Uterus (tissue), 3 donors: ENCODE measurements at regions not wholly inside any gene's neighbourhood (a gene's known extent, or its start where the extent isn't known, plus 50 kb on each side); places are given as distances from the start of the nearest gene placed in this dataset.

ENCODE experiments used
- DNase-seq, 2 donors: peaks; one replicate each; pipeline ENCODE4 v3.0.0-alpha.2; 2019 to 2020
- H3K27ac ChIP-seq, 2 donors: fragments of 200-600 bp; sonication (generic); 1 replicate in 1 of 2; 2 replicates in 1 of 2; pipeline ENCODE4 v1.5.1; 2016 to 2018
- H3K27me3 ChIP-seq, 2 donors: fragments of 200-600 bp; sonication (generic); one replicate each; pipeline ENCODE4 v1.5.1; 2018 to 2019; ENCODE audit warnings: control low read depth in 1 of 2
- H3K36me3 ChIP-seq, 2 donors: fragments of 200-600 bp; sonication (generic); one replicate each; pipeline ENCODE4 v1.5.1; 2019; ENCODE audit warnings: control low read depth in 1 of 2
- H3K4me1 ChIP-seq, 2 donors: fragments of 200-600 bp; sonication (generic); one replicate each; pipeline ENCODE4 v1.5.1; 2018 to 2019; ENCODE audit warnings: control low read depth in 1 of 2
- H3K4me3 ChIP-seq, 2 donors: fragments of 200-600 bp; sonication (generic); 1 replicate in 1 of 2; 2 replicates in 1 of 2; pipeline ENCODE4 v1.5.1; 2018 to 2019; ENCODE audit warnings: mild to moderate bottlenecking in 1 of 2
- H3K9me3 ChIP-seq, 2 donors: fragments of 200-600 bp; sonication (generic); one replicate each; pipeline ENCODE4 v1.5.1; 2019; ENCODE audit warnings: control low read depth in 1 of 2
- POLR2A ChIP-seq, 2 donors: fragments of 450-650 bp; IDR thresholded peaks; one replicate each; pipeline ENCODE4 v1.6.1; 2016; ENCODE audit warnings: antibody characterized with exemption in 2 of 2, mild to moderate bottlenecking in 1 of 2, moderate library complexity in 1 of 2
- intact Hi-C: fragments of 100-400 bp; cut with DNase I; formaldehyde crosslinking; loops from one replicate; pipeline ENCODE4 v1.15.1; 2023; ENCODE audit warnings: low total_unique reads
- TF ChIP-seq, protein P1 (sequence below), 4 experiments: fragments of 200-600 bp in 2 of 4; fragments of 450-650 bp in 2 of 4; sonication (generic) in 2 of 4; IDR thresholded peaks; one replicate each; pipeline ENCODE4 v1.5.1; 2016 to 2019; ENCODE audit warnings: antibody characterized with exemption in 4 of 4, mild to moderate bottlenecking in 2 of 4, moderate library complexity in 1 of 4
- donor health status: DM: yes; HTN: yes; CAD: no.

- Histone ChIP-seq H3K4me3 (no peak overlapping the region), H3K27ac (no peak overlapping the region), H3K9me3 (no peaks in the 10 kb centered on the region), H3K36me3 (no peaks in the 10 kb centered on the region), H3K27me3 (no peaks in the 10 kb centered on the region), H3K4me1 (no peaks in the 10 kb centered on the region)
- TF ChIP-seq, protein P1, sequence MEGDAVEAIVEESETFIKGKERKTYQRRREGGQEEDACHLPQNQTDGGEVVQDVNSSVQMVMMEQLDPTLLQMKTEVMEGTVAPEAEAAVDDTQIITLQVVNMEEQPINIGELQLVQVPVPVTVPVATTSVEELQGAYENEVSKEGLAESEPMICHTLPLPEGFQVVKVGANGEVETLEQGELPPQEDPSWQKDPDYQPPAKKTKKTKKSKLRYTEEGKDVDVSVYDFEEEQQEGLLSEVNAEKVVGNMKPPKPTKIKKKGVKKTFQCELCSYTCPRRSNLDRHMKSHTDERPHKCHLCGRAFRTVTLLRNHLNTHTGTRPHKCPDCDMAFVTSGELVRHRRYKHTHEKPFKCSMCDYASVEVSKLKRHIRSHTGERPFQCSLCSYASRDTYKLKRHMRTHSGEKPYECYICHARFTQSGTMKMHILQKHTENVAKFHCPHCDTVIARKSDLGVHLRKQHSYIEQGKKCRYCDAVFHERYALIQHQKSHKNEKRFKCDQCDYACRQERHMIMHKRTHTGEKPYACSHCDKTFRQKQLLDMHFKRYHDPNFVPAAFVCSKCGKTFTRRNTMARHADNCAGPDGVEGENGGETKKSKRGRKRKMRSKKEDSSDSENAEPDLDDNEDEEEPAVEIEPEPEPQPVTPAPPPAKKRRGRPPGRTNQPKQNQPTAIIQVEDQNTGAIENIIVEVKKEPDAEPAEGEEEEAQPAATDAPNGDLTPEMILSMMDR (IDR thresholded peaks at IDR 0.05): no peak
- no peak for TF ChIP-seq POLR2A (IDR thresholded peaks at IDR 0.05)
- no peak for DNase-seq
- intact Hi-C loops: no loop called here
Measured at GRCh38 chr12:92213166-92213565, 67.5 kb upstream of the BTG1 start.

DNA sequence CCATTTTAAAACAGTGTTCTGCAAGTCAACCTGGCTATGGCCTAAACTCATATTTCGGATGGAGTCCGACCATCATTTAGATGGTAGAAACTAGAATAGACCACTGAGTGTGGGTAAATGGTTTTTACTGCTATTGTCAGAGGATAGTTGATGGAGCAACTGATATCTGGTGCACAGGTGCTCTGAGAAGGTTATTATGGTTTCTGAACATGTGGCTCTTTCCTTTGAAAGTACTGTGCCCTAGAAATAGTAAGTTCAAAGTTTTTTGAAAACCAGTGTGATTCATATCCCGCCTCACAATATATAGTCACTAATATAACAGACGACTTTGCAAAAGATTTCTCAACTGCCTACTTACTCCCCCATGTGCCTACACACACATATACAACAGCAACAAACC is 64.4 kb upstream of the BTG1 start:
- no peak for DNase-seq
- H3K27me3 ChIP-seq: no peaks in the 10 kb centered on the region
- intact Hi-C loops: no loop called here
- H3K4me3 ChIP-seq: no peak overlapping the region
- H3K9me3 ChIP-seq: no peaks in the 10 kb centered on the region
- no peaks in the 10 kb centered on the region for H3K36me3 ChIP-seq
- H3K4me1 ChIP-seq: no peaks in the 10 kb centered on the region
- TF ChIP-seq POLR2A (IDR thresholded peaks at IDR 0.05): no peak
- TF ChIP-seq, protein P1 (IDR thresholded peaks at IDR 0.05): no peak
- no peak overlapping the region for H3K27ac ChIP-seq

- no peak overlapping the region for H3K4me3 ChIP-seq
- TF ChIP-seq, protein P1 (IDR thresholded peaks at IDR 0.05): no peak
- TF ChIP-seq POLR2A (IDR thresholded peaks at IDR 0.05): no peak
- H3K27ac ChIP-seq: no peak overlapping the region
- no peaks in the 10 kb centered on the region for H3K4me1 ChIP-seq
- intact Hi-C loops: no loop called here
- DNase-seq: no peak
- H3K36me3 ChIP-seq: no peaks in the 10 kb centered on the region
- no peaks in the 10 kb centered on the region for H3K27me3 ChIP-seq
- H3K9me3 ChIP-seq: no peaks in the 10 kb centered on the region
Measured at GRCh38 chr12:92208613-92209121, 63.0 kb upstream of the BTG1 start.

GRCh38 chr12:92206596-92206995 is 61.0 kb upstream of the BTG1 start:
- intact Hi-C loops: no loop called here
- TF ChIP-seq, protein P1 (IDR thresholded peaks at IDR 0.05): no peak
- no peak for TF ChIP-seq POLR2A (IDR thresholded peaks at IDR 0.05)
- Histone ChIP-seq H3K36me3 (no peaks in the 10 kb centered on the region), H3K9me3 (no peaks in the 10 kb centered on the region), H3K27me3 (no peaks in the 10 kb centered on the region), H3K27ac (no peak overlapping the region), H3K4me3 (no peak overlapping the region), H3K4me1 (no peaks in the 10 kb centered on the region)
- no peak for DNase-seq

- TF ChIP-seq POLR2A (IDR thresholded peaks at IDR 0.05): no peak
- TF ChIP-seq, protein P1 (IDR thresholded peaks at IDR 0.05): no peak
Measured at GRCh38 chr12:92206011-92206410, 60.4 kb upstream of the BTG1 start.

More at GRCh38 chr12:92206011-92206410, 60.4 kb upstream of the BTG1 start:
- no peak for DNase-seq
- Histone ChIP-seq H3K4me1 (no peaks in the 10 kb centered on the region), H3K9me3 (no peaks in the 10 kb centered on the region), H3K27ac (no peak overlapping the region), H3K4me3 (no peak overlapping the region), H3K27me3 (no peaks in the 10 kb centered on the region), H3K36me3 (no peaks in the 10 kb centered on the region)
- intact Hi-C loops: no loop called here
